HG03342 (cell line): ENCODE measurements at regions not wholly inside any gene's neighbourhood (a gene's known extent, or its start where the extent isn't known, plus 50 kb on each side); places are given as distances from the start of the nearest gene placed in this dataset.
"Not testable (repeated sequence)": the region's sequence is repeated elsewhere in the genome, so short reads cannot be mapped to it uniquely, and the experiment has no call there.

Experiments
- ATAC-seq: cut with Tn5 transposase; IDR thresholded peaks from one replicate; pipeline ENCODE4 v1.9.1; 2021; ENCODE audit warnings: mild to moderate bottlenecking, moderate library complexity; ENCODE audit not compliant: unreplicated experiment

DNA sequence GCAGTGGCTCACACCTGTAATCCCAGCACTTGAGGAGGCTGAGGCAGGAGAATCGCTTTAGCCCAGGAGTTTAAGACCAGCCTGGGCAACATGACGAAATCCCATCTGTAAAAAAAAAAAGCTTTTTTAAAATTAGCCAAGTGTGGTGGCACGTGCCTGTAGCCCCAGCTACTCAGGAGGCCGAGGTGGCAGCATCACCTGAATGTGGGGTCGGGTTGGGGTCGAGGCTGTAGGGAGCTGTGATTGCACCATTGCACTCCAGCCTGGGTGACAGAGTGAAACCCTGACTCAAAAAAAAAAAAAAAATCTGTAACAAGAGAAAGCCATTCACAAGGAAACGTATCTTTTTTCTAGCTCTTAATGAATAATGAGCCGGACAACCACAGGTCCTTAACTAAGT, 74.7 kb upstream of the DLG1 start:
- ATAC-seq: no peak

DNA sequence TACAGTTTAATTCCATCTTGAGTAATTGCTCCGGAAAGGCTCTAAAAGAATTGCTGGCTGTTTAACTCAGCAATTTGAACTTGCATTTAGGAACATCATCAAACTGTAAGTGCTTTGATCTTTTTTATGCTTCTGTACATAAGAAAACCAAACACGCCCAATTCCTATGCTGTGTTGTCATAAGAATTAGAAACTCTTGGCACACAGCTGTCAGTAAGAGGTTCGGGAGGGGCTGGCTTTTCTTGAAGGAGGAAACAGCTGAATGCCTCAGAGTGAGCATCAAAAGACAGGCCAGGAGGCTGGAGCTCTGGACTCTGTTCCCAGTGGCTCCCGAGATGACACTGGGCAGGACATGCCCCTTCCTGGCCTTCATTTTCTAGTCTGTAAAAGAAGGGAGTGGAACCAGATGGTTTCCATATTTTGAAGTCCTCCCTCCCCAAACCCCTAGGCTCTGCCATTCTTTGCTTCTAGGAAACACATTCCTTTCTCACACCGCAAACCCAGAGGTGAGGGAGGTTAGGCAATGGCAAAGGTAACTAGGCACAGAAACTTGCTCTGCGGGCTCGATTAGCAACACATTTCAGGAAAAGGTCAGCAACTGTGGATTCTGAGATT, 73.7 kb upstream of the DLG1 start:
- ATAC-seq: no peak

DNA sequence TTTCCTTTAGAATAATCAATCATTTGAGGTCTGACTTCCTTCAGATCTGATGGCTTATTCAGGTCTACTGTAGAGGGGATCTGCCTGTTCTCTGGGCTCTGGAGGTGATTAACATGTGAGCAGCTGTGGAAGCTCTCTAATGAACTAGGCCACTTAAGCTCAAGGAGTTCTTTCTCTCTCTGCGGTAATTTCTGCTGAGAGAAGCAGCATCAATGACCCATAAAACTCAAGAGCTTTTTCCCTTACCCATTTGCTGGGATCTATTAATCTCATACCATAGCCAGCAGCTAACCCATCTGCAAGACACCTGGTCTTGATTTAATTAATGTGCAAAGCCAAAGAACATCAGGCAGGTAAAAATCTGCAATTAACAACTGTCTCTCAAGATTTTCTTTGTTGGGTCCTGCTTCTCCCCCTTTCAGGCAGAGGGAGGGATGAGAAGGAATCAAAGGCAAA, 73.2 kb upstream of the DLG1 start:
- ATAC-seq: no peak

DNA sequence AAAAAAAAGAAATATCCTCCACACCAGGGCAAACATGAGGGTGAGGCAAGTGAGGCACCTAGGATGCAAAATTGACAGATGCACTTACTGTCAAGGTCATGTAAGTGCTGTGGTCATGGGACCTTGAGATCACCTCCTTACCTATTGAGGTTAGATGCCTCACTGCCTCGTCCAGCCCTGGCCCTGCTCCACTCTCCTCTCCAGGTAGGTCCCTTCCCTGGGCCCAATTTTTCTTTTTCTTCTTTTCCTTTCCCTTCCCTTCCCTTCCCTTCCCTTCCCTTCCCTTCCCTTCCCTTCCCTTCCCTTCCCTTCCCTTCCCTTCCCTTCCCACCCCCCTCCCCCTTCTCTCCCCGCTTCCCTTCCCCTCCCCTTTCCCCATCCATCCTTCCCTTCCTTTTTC, 71.1 kb upstream of the DLG1 start:
- ATAC-seq: no peak

DNA sequence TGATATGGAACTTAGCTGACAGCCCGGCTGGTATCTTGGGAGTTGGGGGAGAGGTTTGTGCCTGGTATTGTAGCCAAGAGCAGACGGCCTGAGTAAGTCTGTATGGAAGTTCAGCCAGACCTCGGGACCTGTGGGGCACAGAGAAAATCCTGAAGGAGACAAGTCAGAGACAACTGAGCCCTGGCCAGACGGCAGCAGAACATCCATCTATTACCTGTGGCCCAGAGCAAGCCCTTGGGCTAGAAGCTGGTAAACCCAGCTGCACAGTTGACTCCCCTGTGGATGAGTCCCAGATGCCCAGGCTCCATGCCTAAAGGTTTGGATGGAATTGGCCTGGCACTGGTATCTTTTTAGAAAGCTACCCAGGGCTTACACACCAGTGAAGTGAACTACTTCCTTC, 70.4 kb upstream of the DLG1 start:
- ATAC-seq: no peak

DNA sequence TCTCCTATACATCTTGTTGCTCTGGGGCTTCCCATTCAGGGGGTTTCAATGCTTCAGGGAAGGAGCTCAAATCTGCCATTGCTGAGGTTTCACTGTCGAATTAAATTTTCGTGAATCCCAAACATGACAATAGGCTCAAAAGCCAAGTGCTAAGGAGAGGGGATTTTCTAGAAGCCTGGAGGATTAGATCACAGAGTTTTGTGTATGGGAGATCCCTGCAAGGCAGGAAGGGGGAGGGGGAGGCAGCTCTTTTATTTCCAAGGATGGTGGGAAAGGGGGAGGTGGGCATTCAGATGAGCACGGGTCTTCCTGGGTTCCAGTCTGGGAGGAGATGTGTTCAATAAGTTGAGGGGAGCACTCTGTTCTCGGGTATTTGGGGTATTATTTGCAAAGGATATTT, 69.9 kb upstream of the DLG1 start:
- ATAC-seq: no peak

DNA sequence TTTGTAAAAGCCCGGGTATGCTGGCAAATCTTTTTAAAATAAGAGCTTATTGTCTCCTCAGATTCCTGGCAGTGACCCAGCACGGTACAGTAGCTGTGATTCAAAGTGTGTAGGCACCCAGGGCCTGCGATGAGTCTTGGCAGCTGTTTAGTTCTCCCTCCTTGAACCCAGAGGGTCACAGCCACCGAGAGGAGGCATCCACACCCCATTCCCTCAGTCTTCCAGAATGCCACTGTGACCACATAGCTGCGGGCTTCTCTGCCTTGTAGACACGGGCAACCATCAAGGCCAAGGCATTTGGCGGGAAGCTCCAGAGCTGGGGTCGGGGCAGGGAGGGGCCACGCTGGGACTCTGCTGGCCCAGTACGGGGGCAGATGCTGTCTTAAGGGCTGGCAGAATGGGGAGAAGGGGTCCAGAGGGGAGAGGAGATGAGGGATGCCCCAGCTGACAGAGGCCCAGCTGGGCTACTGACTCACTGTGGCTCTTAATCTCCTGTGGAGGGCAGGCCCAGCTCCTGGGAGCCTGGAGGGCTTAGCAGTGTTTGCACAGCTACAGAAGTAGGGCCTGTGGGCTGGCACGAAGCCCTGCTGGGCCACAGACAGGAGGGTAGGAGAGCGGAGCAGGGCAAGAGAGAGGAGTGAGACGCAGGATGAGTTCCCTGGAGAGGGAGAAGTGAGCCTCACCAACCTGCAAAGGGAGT, 68.8 kb upstream of the DLG1 start:
- ATAC-seq: no peak

DNA sequence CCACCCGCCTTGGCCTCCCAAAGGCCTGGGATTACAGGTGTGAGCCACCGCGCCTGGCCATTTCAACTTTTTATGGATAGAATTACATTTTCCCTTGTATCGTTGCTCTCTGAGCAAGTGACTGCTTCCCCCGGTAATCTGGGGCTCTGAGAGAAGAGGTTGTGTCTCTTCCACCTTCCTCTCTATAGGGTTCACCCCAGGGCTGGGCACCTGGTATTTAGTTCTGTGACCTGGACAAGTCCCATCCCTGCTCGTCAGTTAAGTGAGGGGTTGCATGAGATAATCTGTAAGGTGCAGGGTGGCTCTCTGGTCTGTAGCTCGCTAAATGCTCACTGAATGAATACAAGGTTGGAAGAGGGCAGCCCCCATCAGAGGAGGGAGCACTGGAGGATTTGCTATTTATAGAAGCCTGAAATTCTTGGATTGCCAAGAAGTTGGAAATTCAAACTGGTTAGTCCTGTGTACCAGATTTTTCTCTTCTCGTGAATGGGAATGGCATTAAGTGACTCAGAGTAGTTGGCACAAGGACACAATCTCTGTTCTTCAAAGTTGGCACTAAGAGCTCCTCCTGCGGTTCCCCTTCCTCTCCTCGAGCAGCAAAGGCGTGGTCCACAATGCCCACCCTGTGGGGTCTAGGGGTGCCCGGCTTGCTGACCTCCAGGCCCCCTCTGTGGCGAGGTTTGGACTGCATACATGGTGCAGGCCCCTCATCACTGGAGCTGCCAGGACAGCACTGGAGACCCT, 68.1 kb upstream of the DLG1 start:
- no peak for ATAC-seq

DNA sequence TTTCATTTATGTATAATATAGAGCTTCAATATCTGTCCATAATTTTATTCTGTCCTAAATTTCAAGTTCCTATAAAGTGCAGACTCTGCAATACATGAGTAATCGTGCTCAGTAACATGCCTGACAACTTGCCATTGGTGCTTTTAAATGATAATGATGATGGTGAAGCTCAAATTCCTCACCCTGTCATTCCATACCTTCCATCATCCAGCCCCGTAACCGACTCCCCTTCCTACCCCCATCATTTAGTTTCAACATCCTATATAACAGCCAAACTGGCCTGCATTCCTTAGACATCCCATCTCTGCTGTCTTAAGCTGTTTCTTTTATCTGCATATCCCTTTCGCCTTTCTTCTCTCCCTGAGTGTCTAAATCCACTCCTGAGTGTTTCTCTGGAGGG, 67.2 kb upstream of the DLG1 start:
- no peak for ATAC-seq

DNA sequence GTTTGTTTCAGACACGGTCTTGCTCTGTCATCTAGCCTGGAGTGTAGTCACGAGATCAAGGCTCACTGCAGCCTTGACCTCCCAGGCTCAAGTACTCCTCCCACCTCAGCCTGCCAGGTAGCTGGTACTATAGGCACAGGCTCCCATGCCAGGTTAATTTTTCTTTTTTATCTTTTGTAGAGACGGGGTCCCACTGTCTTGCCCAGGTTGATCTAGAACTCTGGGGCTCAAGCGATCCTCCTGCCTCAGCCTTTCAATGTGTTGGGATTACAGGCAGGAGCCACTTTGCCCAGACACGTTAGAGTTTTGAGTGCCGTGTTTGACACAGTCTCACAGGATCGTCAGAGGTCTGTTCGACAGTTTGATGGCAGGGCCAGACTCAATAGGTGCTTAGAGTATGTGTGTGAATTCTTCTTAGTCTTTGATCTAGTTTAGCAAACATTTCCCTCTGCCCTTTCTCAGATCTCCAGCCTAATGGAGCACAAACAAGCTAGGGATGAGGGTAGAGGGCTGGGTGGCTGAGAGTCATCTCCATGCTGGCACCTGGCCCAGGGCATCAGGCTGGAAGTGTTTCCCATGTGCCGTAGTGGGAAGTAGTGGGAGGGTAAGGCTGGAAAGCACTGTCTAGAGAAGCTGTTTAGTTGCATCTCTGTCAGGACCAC, 66.1 kb upstream of the DLG1 start:
- no peak for ATAC-seq

DNA sequence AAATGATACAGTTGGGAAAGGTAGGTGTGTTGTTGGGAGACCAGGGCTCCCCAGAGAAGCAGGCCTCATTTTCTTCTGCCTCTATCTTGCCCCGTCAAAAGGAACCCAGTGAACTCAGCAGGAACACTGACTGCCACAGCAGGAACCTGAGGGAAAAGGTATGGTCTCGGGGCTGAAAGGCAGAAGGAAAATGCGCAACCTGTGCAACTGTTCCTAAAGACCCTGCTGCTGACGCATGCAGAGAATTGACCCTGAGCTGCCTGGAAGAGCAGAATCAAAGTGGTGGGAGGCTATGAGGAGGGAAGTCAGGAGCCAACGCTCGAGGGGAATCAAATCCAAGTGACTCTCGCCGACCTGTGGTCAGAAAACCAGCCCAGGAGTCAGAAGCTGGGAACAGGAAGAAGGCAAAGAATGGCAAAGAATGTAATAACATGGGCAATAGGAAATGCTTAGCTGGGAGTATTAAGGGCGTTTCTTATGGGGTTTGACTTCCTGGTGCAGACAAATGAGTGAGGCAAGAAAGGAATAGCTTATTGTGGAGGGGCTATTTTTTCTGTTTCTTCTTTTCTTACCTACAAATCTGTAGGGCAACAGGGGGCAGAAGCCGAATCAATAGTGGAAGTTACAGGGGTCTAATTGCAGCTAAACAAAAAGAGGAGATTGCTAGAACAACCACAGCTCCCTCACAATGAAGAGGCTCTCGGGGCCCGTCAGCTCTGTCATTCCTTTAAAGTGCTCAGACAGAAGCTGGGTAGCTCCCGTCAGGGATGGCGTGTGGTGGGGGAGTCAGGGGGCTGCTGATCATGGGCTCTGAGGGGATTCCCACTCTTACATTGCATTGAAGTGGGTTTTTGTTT, 65.4 kb upstream of the DLG1 start:
- no peak for ATAC-seq

DNA sequence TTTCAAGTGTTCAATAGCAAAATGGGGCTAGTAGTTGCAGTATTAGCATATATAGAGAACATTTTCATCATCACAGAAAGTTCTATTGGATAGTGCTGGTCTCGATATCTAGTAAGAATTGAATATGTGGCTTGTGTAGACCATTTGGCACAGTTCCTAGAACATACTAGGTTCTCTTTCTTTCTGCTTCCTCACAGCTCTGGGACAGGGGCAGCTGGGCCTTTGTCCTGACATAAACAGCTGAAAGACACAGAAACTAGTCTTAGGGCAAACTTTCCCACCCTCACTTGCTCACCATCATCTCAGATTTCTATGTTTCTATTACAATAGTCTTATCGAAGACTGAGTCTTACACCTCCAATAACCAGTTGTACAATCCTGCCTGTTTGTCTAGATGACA, 63.7 kb upstream of the DLG1 start:
- ATAC-seq: no peak

DNA sequence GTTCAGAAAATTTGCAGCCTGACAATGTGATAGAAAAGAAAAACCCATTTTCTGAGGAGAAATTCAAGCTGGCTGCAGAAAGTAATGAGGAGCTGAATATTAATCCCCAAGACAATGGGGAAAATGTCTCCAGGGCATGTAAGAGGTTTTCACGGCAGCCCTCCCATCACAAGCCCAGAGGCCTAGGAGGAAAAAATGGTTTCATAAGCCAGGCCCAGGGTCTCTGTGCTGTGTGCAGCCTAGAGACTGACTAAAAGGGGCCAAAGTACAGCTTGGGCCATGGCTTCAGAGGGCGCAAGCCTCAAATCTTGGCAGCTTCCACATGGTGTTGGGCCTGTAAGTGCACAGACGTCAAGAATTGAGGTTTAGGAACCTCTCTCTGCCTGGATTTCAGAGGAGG, 61.7 kb upstream of the DLG1 start:
- not testable (repeated sequence) for ATAC-seq

DNA sequence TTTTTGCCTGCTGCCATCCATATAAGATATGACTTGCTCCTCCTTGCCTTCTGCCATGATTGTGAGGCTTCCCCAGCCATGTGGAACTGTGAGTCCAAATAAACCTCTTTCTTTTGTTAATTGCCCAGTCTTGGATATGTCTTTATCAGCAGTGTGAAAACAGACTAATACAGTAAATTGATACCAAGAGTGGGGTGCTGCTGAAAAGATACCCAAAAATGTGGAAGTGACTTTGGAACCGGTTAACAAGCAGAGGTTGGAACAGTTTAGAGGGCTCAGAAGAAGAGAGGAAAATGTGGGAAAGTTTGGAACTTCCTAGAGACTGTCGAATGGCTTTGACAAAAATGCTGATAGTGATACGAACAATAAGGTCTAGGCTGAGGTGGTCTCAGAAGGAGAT, 61.1 kb upstream of the DLG1 start:
- ATAC-seq: not testable (repeated sequence)

DNA sequence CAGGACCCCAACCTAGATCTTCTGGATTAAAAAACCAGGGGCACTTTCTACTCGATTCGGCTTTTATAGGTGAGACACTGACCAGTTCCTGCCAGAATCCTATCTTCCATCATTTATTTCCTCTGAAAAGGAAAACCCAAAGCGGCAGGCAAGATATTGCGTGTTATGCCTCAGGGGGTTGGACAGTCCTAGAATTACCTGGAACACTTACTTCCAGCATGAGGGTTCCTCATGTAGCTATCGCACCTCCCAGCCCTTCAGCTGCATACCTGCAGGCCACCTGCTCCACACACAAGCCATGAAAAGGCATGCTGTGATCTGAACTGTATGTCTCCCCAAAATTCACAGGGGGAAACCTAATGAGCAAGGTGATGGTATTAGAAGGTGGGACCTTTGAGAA, 58.3 kb upstream of the DLG1 start:
- no peak for ATAC-seq

DNA sequence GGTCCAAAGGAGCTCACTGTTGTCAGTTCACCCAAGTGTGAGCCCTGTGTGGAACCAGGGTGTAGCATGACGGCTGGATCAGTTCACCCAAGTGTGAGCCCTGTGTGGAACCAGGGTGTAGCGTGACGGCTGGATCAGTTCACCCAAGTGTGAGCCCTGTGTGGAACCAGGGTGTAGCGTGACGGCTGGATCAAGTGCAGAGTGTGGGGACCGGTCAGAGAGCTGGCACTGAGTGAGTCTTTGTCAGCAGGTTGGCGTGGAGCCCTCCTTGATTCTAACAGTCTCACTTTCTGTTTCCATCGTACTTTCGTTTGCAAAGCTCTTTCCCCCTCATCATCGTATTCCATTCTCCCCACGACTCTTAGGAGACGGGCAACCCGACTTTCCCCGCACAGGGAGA, 57.9 kb upstream of the DLG1 start:
- no peak for ATAC-seq

DNA sequence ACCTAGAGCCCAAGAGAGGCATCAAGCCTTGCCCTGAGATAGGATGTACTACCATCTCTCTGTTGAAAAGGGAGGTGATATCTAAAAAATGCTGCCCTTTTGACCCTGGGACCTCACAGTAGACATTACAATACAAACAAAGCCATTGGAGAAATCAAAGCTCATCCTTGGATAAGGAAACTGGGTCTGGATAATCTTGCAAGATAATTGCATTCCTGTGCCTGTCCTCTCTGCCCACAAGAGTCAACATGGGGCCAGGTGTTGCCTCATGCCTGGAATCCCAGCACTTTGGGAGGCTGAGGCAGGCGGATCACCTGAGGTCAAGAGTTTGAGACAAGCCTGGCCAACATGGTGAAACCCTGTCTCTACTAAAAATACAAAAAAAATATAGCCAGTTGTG, 57.3 kb upstream of the DLG1 start:
- ATAC-seq: no peak

DNA sequence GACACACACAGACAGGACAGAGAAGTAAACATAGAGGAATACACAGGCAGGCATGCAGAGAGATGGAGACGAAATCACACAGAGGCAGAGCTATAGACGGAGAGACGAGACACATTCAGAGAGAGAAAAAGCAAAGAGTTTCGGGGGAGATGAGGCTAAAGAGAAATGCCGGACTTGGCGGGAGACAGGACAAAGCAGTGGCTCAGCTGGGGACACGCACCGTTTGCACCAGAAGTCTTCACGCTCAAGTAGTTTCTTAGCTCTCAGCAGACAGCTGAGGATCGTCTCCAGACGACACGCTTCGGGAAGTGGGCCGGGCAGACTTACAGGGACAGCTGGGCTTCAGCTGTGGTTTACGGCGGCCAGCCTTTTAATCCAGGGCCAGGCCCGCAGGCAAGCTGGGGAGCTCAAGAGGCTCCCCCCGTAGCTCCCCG, 56.2 kb upstream of the DLG1 start:
- no peak for ATAC-seq

DNA sequence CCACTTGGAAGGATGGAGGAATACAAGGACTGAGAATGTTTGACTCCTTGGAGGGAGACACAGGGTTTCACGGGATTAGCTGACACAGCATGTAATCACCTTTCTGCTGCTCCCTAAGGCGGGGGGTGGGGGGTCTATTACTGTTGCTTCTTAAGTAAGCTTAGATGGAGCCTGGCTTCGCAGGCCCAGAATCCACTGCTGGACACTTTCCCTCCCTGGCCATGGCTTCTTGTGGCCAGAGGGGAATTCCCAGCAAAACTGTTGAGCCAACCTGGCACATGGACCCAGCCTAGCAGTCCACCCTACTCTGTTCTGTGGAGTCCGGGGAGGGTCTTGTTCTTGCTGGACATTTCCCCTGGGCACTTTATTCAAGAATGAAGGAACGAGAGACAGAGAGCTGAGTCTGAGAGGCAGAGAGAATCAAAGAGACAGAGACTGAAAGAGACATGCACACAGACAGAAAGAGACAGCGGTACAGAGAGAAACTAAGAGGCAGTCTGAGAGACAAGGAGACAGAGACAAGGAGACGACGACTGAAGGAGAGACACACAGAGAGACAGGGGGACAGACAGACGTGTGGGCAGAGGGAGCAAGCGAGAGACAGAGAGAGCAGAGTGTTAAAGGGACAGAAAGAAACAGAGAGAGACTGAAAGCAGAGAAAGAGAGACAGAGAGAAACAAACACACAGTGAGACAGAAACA, 55.6 kb upstream of the DLG1 start:
- no peak for ATAC-seq
